PC-3 (cell line): ENCODE measurements at regions not wholly inside any gene's neighbourhood (a gene's known extent, or its start where the extent isn't known, plus 50 kb on each side); places are given as distances from the start of the nearest gene placed in this dataset.

ENCODE experiments used
- CTCF ChIP-seq: fragments of 300-600 bp; sonication (generic); conservative IDR thresholded peaks from 2 replicates; pipeline ENCODE4 v1.5.1; 2017; ENCODE audit warnings: antibody characterized with exemption, low read depth, mild to moderate bottlenecking, low read length
- EZH2 ChIP-seq: fragments of 300-600 bp; sonication (generic); IDR thresholded peaks from one replicate; pipeline ENCODE4 v1.6.1; 2017; ENCODE audit warnings: antibody characterized with exemption, mild to moderate bottlenecking, low read length; ENCODE audit not compliant: unreplicated experiment
- EZH2phosphoT487 ChIP-seq: fragments of 300-600 bp; sonication (generic); IDR thresholded peaks from 2 replicates; pipeline ENCODE4 v1.6.1; 2018; ENCODE audit warnings: mild to moderate bottlenecking, antibody characterized with exemption, low read length, borderline replicate concordance

GRCh38 chr9:2343756-2344155 lies 277.8 kb upstream of the VLDLR start:
- TF ChIP-seq CTCF (no peak), EZH2 (no peak), EZH2phosphoT487 (no peak)
